PC-3 (cell line): ENCODE measurements at regions not wholly inside any gene's neighbourhood (a gene's known extent, or its start where the extent isn't known, plus 50 kb on each side); places are given as distances from the start of the nearest gene placed in this dataset.

Experiments
- ATAC-seq: fragments of 200-7000 bp; cut with Tn5 transposase; 2 replicates; pipeline ENCODE4 v1.9.1; 2020; ENCODE audit warnings: mild to moderate bottlenecking, moderate library complexity
- BruUV-seq: library from RNA; stranded (reverse); fragments of 400-500 nt; replicated peaks from 2 replicates; lab custom pipeline; 2021; lab: Mats Ljungman, UMichigan
- CTCF ChIA-PET: fragments of 300-600 bp; sonication (Branson Sonifier 250); formaldehyde crosslinking; loops from one replicate; lab custom pipeline; 2022; ENCODE audit warnings: antibody characterized with exemption; lab: Charles Lee
- POLR2A ChIA-PET: fragments of 300-600 bp; sonication (Branson Sonifier 250); formaldehyde crosslinking; loops from one replicate; lab custom pipeline; 2022; ENCODE audit warnings: antibody characterized with exemption; ENCODE audit not compliant: unreplicated experiment; lab: Charles Lee
- DNase-seq: peaks from one replicate; pipeline ENCODE4 v3.0.0-alpha.2; 2015
- H2AFZ ChIP-seq: fragments of 300-600 bp; sonication (generic); 2 replicates; pipeline ENCODE4 v1.6.0; 2016; ENCODE audit warnings: antibody characterized with exemption, low read length
- H3F3A ChIP-seq: fragments of 300-600 bp; sonication (generic); one replicate; pipeline ENCODE4 v1.6.0; 2017; ENCODE audit warnings: antibody characterized with exemption, low read length, control low read depth, mild to moderate bottlenecking; ENCODE audit not compliant: unreplicated experiment
- H3K27ac ChIP-seq: fragments of 300-600 bp; sonication (generic); 2 replicates; pipeline ENCODE4 v1.5.1; 2016; ENCODE audit warnings: mild to moderate bottlenecking, low read length
- H3K27me3 ChIP-seq: fragments of 300-600 bp; sonication (generic); 2 replicates; pipeline ENCODE4 v1.6.1; 2016; ENCODE audit warnings: low read length, mixed read lengths
- H3K36me3 ChIP-seq: fragments of 300-600 bp; sonication (generic); 2 replicates; pipeline ENCODE4 v1.6.1; 2016; ENCODE audit warnings: low read depth, mixed run types, low read length, mixed read lengths
- H3K4me1 ChIP-seq: fragments of 300-600 bp; sonication (generic); 2 replicates; pipeline ENCODE4 v1.5.1; 2016; ENCODE audit warnings: low read length; ENCODE audit not compliant: insufficient read depth
- H3K4me2 ChIP-seq: fragments of 300-600 bp; sonication (generic); 2 replicates; pipeline ENCODE4 v1.6.0; 2016; ENCODE audit warnings: low read length
- H3K4me3 ChIP-seq: fragments of 300-600 bp; sonication (generic); 2 replicates; pipeline ENCODE4 v1.5.1; 2016; ENCODE audit warnings: mild to moderate bottlenecking, low read length, mixed read lengths
- H3K79me2 ChIP-seq: fragments of 300-600 bp; sonication (generic); 2 replicates; pipeline ENCODE4 v1.6.1; 2017; ENCODE audit warnings: low read length, mixed read lengths
- H3K9ac ChIP-seq: fragments of 300-600 bp; sonication (generic); 2 replicates; pipeline ENCODE4 v1.6.0; 2016; ENCODE audit warnings: mild to moderate bottlenecking, low read length
- H3K9me2 ChIP-seq: fragments of 300-600 bp; sonication (generic); replicated peaks from 2 replicates; pipeline ENCODE4 v1.6.1; 2016; ENCODE audit warnings: mixed run types, low read length, mixed read lengths
- H3K9me3 ChIP-seq: fragments of 300-600 bp; sonication (generic); 2 replicates; pipeline ENCODE4 v1.6.1; 2016; ENCODE audit warnings: low read length, mixed read lengths
- H4K20me1 ChIP-seq: fragments of 300-600 bp; sonication (generic); 2 replicates; pipeline ENCODE4 v1.6.1; 2016; ENCODE audit warnings: low read length, mixed read lengths
- EZH2 ChIP-seq: fragments of 300-600 bp; sonication (generic); IDR thresholded peaks from one replicate; pipeline ENCODE4 v1.6.1; 2017; ENCODE audit warnings: antibody characterized with exemption, mild to moderate bottlenecking, low read length; ENCODE audit not compliant: unreplicated experiment
- EZH2phosphoT487 ChIP-seq: fragments of 300-600 bp; sonication (generic); IDR thresholded peaks from 2 replicates; pipeline ENCODE4 v1.6.1; 2018; ENCODE audit warnings: mild to moderate bottlenecking, antibody characterized with exemption, low read length, borderline replicate concordance
- intact Hi-C: fragments of 100-400 bp; cut with micrococcal nuclease; formaldehyde crosslinking; loops from 2 replicates; pipeline ENCODE4 v1.9.0; 2023
- TF ChIP-seq, protein P1 (sequence below): fragments of 300-600 bp; sonication (generic); conservative IDR thresholded peaks from 2 replicates; pipeline ENCODE4 v1.5.1; 2017; ENCODE audit warnings: antibody characterized with exemption, low read depth, mild to moderate bottlenecking, low read length

DNA sequence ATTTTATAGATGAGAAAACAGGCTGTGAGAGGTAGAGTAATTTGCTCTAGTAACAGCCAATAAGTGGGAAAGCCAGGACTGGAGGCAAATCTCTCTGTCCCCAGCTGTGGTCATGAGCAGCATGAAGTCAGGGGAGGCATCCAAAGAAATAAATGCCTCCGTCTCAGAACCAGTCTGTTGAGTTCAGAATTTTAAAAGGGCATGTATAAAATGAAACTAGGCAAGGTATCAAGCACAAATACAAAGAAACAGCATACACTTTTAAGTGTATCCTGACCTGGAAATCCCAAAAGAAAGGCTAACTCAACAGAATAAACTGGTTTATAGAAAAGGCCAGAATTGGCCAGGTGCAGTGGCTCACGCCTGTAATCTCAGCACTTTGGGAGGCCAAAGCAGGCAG, 120.0 kb upstream of the B3GALT2 start:
- no peaks in the 10 kb centered on the region for H3K79me2 ChIP-seq

More for the DNA sequence above, 120.0 kb upstream of the B3GALT2 start:
- no peak for ATAC-seq
- ChIA-PET CTCF (no interaction called here), POLR2A (no interaction called here)
- Histone ChIP-seq H3K9me3 (no peaks in the 10 kb centered on the region), H3K9me2 (no peaks in the 10 kb centered on the region), H3K9ac (no peak overlapping the region), H3K36me3 (no peaks in the 10 kb centered on the region), H3F3A (no peaks in the 10 kb centered on the region), H4K20me1 (no peaks in the 10 kb centered on the region), H2AFZ (no peak overlapping the region), H3K4me2 (no peak overlapping the region), H3K27me3 (no peaks in the 10 kb centered on the region), H3K4me3 (no peak overlapping the region), H3K4me1 (no peaks in the 10 kb centered on the region), H3K27ac (no peak overlapping the region)
- TF ChIP-seq EZH2, result no peak
- TF ChIP-seq, protein P1, sequence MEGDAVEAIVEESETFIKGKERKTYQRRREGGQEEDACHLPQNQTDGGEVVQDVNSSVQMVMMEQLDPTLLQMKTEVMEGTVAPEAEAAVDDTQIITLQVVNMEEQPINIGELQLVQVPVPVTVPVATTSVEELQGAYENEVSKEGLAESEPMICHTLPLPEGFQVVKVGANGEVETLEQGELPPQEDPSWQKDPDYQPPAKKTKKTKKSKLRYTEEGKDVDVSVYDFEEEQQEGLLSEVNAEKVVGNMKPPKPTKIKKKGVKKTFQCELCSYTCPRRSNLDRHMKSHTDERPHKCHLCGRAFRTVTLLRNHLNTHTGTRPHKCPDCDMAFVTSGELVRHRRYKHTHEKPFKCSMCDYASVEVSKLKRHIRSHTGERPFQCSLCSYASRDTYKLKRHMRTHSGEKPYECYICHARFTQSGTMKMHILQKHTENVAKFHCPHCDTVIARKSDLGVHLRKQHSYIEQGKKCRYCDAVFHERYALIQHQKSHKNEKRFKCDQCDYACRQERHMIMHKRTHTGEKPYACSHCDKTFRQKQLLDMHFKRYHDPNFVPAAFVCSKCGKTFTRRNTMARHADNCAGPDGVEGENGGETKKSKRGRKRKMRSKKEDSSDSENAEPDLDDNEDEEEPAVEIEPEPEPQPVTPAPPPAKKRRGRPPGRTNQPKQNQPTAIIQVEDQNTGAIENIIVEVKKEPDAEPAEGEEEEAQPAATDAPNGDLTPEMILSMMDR, result no peak
- no peak for TF ChIP-seq EZH2phosphoT487
- intact Hi-C loops, result no loop called here
- BruUV-seq, result no TSS peak
- DNase-seq, result no peak
